HEK293 (cell line): ENCODE measurements at regions not wholly inside any gene's neighbourhood (a gene's known extent, or its start where the extent isn't known, plus 50 kb on each side); places are given as distances from the start of the nearest gene placed in this dataset.

ENCODE experiments used
- REPIN1 ChIP-seq: fragments of 450-650 bp; formaldehyde crosslinking; IDR thresholded peaks from 2 replicates; pipeline ENCODE4 v1.5.1; 2017; ENCODE audit warnings: missing biosample characterization, missing genetic modification characterization, low read depth
- TF ChIP-seq, protein P1 (sequence below): fragments of 450-650 bp; formaldehyde crosslinking; IDR thresholded peaks from 2 replicates; pipeline ENCODE4 v1.5.1; 2016; ENCODE audit warnings: missing biosample characterization, missing genetic modification characterization

- TF ChIP-seq, protein P1, sequence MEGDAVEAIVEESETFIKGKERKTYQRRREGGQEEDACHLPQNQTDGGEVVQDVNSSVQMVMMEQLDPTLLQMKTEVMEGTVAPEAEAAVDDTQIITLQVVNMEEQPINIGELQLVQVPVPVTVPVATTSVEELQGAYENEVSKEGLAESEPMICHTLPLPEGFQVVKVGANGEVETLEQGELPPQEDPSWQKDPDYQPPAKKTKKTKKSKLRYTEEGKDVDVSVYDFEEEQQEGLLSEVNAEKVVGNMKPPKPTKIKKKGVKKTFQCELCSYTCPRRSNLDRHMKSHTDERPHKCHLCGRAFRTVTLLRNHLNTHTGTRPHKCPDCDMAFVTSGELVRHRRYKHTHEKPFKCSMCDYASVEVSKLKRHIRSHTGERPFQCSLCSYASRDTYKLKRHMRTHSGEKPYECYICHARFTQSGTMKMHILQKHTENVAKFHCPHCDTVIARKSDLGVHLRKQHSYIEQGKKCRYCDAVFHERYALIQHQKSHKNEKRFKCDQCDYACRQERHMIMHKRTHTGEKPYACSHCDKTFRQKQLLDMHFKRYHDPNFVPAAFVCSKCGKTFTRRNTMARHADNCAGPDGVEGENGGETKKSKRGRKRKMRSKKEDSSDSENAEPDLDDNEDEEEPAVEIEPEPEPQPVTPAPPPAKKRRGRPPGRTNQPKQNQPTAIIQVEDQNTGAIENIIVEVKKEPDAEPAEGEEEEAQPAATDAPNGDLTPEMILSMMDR (tag by site-specific recombination) = no peak
- no peak for TF ChIP-seq REPIN1
These were observed 76.5 kb upstream of the ZNF423 start for GRCh38 chr16:49932434-49932833.
